ENCODE measurements at regions not wholly inside any gene's neighbourhood (a gene's known extent, or its start where the extent isn't known, plus 50 kb on each side); places are given as distances from the start of the nearest gene placed in this dataset.

DNA sequence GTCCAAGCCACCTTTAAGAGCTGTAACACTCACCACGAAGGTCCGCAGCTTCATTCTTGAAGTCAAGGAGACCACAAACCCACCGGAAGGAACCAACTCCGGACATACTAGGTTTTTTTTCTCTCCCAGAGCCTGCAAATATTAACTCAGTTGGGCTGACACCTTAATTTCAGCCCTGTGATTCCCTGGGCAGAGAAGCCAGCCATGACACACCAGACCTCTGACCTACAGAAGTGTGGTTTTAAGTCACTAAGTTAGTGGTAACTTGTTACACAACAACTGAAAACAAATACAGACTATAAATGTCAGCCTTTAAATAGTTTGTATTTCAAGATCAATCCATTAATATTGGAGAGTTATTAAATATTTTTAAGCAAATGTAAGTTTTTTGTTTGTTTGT lies 855.1 kb downstream of the TMEM182 start:
- H3K4me3 ChIP-seq (ENCODE audit: low read depth, low read length, poor library complexity, severe bottlenecking) = no peak overlapping the region
- intact Hi-C loops (cut with micrococcal nuclease; ENCODE audit: unreplicated experiment) = no loop called here
- H3K27ac ChIP-seq (ENCODE audit: low read depth, low read length, poor library complexity, severe bottlenecking) = no peak overlapping the region
- CTCF ChIA-PET = no interaction called here
- TF ChIP-seq EZH2 (IDR thresholded peaks at IDR 0.05; ENCODE audit: borderline replicate concordance, low read depth, low read length, poor library complexity, severe bottlenecking) = no peak
- no peak for TF ChIP-seq CTCF (conservative IDR thresholded peaks at IDR 0.05; ENCODE audit: low read depth, low read length)
- H3K9me3 ChIP-seq (ENCODE audit: low read depth, low read length, poor library complexity, severe bottlenecking) = peaks cover 47% of the 10 kb centered on the region
- no peak for DNase-seq (ENCODE audit: low spot score)
- no peaks in the 10 kb centered on the region for H3K27me3 ChIP-seq (replicated peaks; ENCODE audit: insufficient read depth, low read depth, low read length, poor library complexity)
- POLR2A ChIA-PET (ENCODE audit: low non-redundant PET) = no interaction called here
- no peaks in the 10 kb centered on the region for H3K36me3 ChIP-seq (ENCODE audit: insufficient read depth, low read length, poor library complexity, severe bottlenecking)
- BruUV-seq (replicated peaks) = no TSS peak
- no peaks in the 10 kb centered on the region for H3K4me1 ChIP-seq (ENCODE audit: insufficient read depth, low read length, poor library complexity, severe bottlenecking)

GRCh38 chr2:103618112-103618511 lies 856.3 kb downstream of the TMEM182 start:
- Histone ChIP-seq H3K36me3 (ENCODE audit: insufficient read depth, low read length, poor library complexity, severe bottlenecking) (no peaks in the 10 kb centered on the region), H3K4me3 (ENCODE audit: low read depth, low read length, poor library complexity, severe bottlenecking) (no peak overlapping the region), H3K9me3 (ENCODE audit: low read depth, low read length, poor library complexity, severe bottlenecking) (peaks cover 54% of the 10 kb centered on the region), H3K27me3 (replicated peaks; ENCODE audit: insufficient read depth, low read depth, low read length, poor library complexity) (no peaks in the 10 kb centered on the region), H3K27ac (ENCODE audit: low read depth, low read length, poor library complexity, severe bottlenecking) (no peak overlapping the region), H3K4me1 (ENCODE audit: insufficient read depth, low read length, poor library complexity, severe bottlenecking) (no peaks in the 10 kb centered on the region)
- TF ChIP-seq EZH2 (IDR thresholded peaks at IDR 0.05; ENCODE audit: borderline replicate concordance, low read depth, low read length, poor library complexity, severe bottlenecking) = no peak
- no peak for TF ChIP-seq CTCF (conservative IDR thresholded peaks at IDR 0.05; ENCODE audit: low read depth, low read length)
- no TSS peak for BruUV-seq (replicated peaks)
- DNase-seq (ENCODE audit: low spot score) = no peak
- intact Hi-C loops (cut with micrococcal nuclease; ENCODE audit: unreplicated experiment) = no loop called here
- ChIA-PET CTCF (no interaction called here), POLR2A (ENCODE audit: low non-redundant PET) (no interaction called here)

DNA sequence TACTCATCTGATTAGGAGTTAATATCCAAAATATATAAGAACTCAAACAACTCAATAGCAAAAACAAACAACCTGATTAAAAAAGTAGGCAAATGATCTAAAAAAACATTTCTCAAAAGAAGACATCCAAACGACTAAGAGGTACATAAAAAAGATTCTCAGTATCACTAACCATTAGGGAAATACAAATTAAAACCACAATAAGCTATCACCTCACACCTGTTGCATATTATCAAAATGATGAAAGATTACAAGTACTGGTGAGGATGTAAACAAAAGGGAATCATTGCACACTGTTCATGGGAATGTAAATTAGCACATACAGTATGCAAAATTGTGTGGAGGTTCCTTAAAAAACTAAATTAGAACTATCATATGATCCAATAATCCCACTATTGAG lies 865.5 kb downstream of the TMEM182 start:
- TF ChIP-seq CTCF (conservative IDR thresholded peaks at IDR 0.05; ENCODE audit: low read depth, low read length) (no peak), EZH2 (IDR thresholded peaks at IDR 0.05; ENCODE audit: borderline replicate concordance, low read depth, low read length, poor library complexity, severe bottlenecking) (no peak)
- DNase-seq (ENCODE audit: low spot score) = no peak
- POLR2A ChIA-PET (ENCODE audit: low non-redundant PET) = no interaction called here
- H3K4me3 ChIP-seq (ENCODE audit: low read depth, low read length, poor library complexity, severe bottlenecking) = no peak overlapping the region
- no peak overlapping the region for H3K27ac ChIP-seq (ENCODE audit: low read depth, low read length, poor library complexity, severe bottlenecking)
- no peaks in the 10 kb centered on the region for H3K27me3 ChIP-seq (replicated peaks; ENCODE audit: insufficient read depth, low read depth, low read length, poor library complexity)
- no peaks in the 10 kb centered on the region for H3K36me3 ChIP-seq (ENCODE audit: insufficient read depth, low read length, poor library complexity, severe bottlenecking)
- H3K9me3 ChIP-seq (ENCODE audit: low read depth, low read length, poor library complexity, severe bottlenecking) = peaks cover 22% of the 10 kb centered on the region
- CTCF ChIA-PET = no interaction called here
- no TSS peak for BruUV-seq (replicated peaks)
- intact Hi-C loops (cut with micrococcal nuclease; ENCODE audit: unreplicated experiment) = no loop called here
- no peaks in the 10 kb centered on the region for H3K4me1 ChIP-seq (ENCODE audit: insufficient read depth, low read length, poor library complexity, severe bottlenecking)
